A549 (cell line): ENCODE measurements at regions not wholly inside any gene's neighbourhood (a gene's known extent, or its start where the extent isn't known, plus 50 kb on each side); places are given as distances from the start of the nearest gene placed in this dataset.

Experiments
- EP300 ChIP-seq, 2 experiments: fragments of >200 bp; sonication (Bioruptor Twin); formaldehyde crosslinking; IDR thresholded peaks; 2 replicates in 1 of 2; 3 replicates in 1 of 2; pipeline ENCODE4 v1.6.1; 2016 to 2017
- MYC ChIP-seq: IDR thresholded peaks from 2 replicates; pipeline ENCODE4 v1.6.1; 2012; ENCODE audit warnings: mild to moderate bottlenecking, inconsistent platforms, low read length, improper control_type of control experiment, borderline replicate concordance
- NR3C1 ChIP-seq: fragments of >200 bp; sonication (Bioruptor Twin); formaldehyde crosslinking; IDR thresholded peaks from 3 replicates; pipeline ENCODE4 v1.6.1; 2017
- POLR2A ChIP-seq: IDR thresholded peaks from 2 replicates; pipeline ENCODE4 v1.6.1; 2012; ENCODE audit warnings: mild to moderate bottlenecking, low read length
- POLR2AphosphoS2 ChIP-seq: conservative IDR thresholded peaks from 2 replicates; pipeline ENCODE4 v1.6.1; 2012; ENCODE audit warnings: low read length, improper control_type of control experiment, inconsistent platforms
- RFX5 ChIP-seq: fragments of 450-650 bp; IDR thresholded peaks from 2 replicates; pipeline ENCODE4 v1.7.1; 2014; ENCODE audit warnings: antibody characterized with exemption, mild to moderate bottlenecking, moderate library complexity
- RNF2 ChIP-seq: fragments of 200-600 bp; sonication (generic); IDR thresholded peaks from 2 replicates; pipeline ENCODE4 v1.6.1; 2016; ENCODE audit warnings: low read depth, mild to moderate bottlenecking, antibody characterized with exemption, moderate library complexity, borderline replicate concordance
- TFCP2L1 ChIP-seq: fragments of 250-450 bp; sonication (Bioruptor Pico); IDR thresholded peaks from 2 replicates; pipeline ENCODE4 v1.5.0; 2021; ENCODE audit warnings: mild to moderate bottlenecking
- TF ChIP-seq, protein P1 (sequence below): fragments of >200 bp; sonication (Bioruptor Twin); formaldehyde crosslinking; IDR thresholded peaks from 3 replicates; pipeline ENCODE4 v1.5.1; 2016
- TF ChIP-seq, protein P2 (sequence below): fragments of 200-600 bp; sonication (generic); IDR thresholded peaks from 2 replicates; pipeline ENCODE4 v1.6.1; 2016; ENCODE audit warnings: antibody characterized with exemption, mild to moderate bottlenecking, moderate library complexity
- TF ChIP-seq, protein P3 (sequence below): fragments of 250-450 bp; sonication (Bioruptor Pico); IDR thresholded peaks from 2 replicates; pipeline ENCODE4 v1.5.0; 2020; ENCODE audit warnings: low read depth, mild to moderate bottlenecking, moderate library complexity
- TF ChIP-seq, protein P4 (sequence below): IDR thresholded peaks from 2 replicates; pipeline ENCODE4 v1.6.1; 2012

DNA sequence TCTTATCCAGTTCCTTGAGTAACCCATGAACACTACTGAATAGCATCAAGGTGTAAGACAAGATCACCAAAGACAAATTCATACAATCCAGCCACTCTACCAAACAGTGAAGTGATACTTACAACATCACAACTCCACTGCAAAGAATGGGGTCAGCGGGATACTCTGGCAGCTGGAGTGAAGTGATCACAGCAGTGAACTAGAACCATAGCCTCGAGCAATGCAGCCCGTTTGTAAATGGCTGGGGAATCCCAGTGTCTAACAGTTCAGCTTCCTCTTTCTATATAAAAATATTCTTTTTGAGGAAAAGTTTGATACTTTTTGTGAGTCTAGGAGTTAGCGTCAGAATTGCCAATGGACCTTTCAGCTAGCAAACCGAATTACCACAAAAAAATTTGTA lies 515.2 kb downstream of the ZNF608 start:
- TF ChIP-seq, protein P1, sequence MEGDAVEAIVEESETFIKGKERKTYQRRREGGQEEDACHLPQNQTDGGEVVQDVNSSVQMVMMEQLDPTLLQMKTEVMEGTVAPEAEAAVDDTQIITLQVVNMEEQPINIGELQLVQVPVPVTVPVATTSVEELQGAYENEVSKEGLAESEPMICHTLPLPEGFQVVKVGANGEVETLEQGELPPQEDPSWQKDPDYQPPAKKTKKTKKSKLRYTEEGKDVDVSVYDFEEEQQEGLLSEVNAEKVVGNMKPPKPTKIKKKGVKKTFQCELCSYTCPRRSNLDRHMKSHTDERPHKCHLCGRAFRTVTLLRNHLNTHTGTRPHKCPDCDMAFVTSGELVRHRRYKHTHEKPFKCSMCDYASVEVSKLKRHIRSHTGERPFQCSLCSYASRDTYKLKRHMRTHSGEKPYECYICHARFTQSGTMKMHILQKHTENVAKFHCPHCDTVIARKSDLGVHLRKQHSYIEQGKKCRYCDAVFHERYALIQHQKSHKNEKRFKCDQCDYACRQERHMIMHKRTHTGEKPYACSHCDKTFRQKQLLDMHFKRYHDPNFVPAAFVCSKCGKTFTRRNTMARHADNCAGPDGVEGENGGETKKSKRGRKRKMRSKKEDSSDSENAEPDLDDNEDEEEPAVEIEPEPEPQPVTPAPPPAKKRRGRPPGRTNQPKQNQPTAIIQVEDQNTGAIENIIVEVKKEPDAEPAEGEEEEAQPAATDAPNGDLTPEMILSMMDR = no peak
- TF ChIP-seq RFX5 = no peak
- no peak for TF ChIP-seq EP300 (IDR thresholded peaks at IDR 0.05)
- no peak for TF ChIP-seq POLR2AphosphoS2
- no peak for TF ChIP-seq TFCP2L1 (CRISPR knock-in tag)
- TF ChIP-seq NR3C1 = no peak
- TF ChIP-seq, protein P2, sequence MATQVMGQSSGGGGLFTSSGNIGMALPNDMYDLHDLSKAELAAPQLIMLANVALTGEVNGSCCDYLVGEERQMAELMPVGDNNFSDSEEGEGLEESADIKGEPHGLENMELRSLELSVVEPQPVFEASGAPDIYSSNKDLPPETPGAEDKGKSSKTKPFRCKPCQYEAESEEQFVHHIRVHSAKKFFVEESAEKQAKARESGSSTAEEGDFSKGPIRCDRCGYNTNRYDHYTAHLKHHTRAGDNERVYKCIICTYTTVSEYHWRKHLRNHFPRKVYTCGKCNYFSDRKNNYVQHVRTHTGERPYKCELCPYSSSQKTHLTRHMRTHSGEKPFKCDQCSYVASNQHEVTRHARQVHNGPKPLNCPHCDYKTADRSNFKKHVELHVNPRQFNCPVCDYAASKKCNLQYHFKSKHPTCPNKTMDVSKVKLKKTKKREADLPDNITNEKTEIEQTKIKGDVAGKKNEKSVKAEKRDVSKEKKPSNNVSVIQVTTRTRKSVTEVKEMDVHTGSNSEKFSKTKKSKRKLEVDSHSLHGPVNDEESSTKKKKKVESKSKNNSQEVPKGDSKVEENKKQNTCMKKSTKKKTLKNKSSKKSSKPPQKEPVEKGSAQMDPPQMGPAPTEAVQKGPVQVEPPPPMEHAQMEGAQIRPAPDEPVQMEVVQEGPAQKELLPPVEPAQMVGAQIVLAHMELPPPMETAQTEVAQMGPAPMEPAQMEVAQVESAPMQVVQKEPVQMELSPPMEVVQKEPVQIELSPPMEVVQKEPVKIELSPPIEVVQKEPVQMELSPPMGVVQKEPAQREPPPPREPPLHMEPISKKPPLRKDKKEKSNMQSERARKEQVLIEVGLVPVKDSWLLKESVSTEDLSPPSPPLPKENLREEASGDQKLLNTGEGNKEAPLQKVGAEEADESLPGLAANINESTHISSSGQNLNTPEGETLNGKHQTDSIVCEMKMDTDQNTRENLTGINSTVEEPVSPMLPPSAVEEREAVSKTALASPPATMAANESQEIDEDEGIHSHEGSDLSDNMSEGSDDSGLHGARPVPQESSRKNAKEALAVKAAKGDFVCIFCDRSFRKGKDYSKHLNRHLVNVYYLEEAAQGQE = no peak
- TF ChIP-seq POLR2A = no peak
- TF ChIP-seq, protein P3, sequence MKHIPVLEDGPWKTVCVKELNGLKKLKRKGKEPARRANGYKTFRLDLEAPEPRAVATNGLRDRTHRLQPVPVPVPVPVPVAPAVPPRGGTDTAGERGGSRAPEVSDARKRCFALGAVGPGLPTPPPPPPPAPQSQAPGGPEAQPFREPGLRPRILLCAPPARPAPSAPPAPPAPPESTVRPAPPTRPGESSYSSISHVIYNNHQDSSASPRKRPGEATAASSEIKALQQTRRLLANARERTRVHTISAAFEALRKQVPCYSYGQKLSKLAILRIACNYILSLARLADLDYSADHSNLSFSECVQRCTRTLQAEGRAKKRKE = no peak
- TF ChIP-seq, protein P4, sequence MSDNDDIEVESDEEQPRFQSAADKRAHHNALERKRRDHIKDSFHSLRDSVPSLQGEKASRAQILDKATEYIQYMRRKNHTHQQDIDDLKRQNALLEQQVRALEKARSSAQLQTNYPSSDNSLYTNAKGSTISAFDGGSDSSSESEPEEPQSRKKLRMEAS = no peak
- no peak for TF ChIP-seq RNF2
- no peak for TF ChIP-seq MYC
